H1 (cell line): ENCODE measurements at regions not wholly inside any gene's neighbourhood (a gene's known extent, or its start where the extent isn't known, plus 50 kb on each side); places are given as distances from the start of the nearest gene placed in this dataset.

Experiments
- ASH2L ChIP-seq: fragments of 200-600, 300-600 bp; sonication (generic); IDR thresholded peaks from one replicate; pipeline ENCODE4 v1.7.1; 2017; ENCODE audit warnings: low read length
- BACH1 ChIP-seq: IDR thresholded peaks from 2 replicates; pipeline ENCODE4 v1.6.1; 2012; ENCODE audit warnings: low read length, improper control_type of control experiment
- EGR1 ChIP-seq: IDR thresholded peaks from 2 replicates; pipeline ENCODE4 v1.6.1; 2011; ENCODE audit warnings: low read depth, low read length, borderline replicate concordance
- RNF2 ChIP-seq: fragments of 200-900, 300-1000 bp; sonication (generic); IDR thresholded peaks from 2 replicates; pipeline ENCODE4 v1.7.1; 2016; ENCODE audit warnings: borderline replicate concordance, low read depth, mild to moderate bottlenecking, antibody characterized with exemption, low read length; ENCODE audit not compliant: poor library complexity, severe bottlenecking; ENCODE audit errors: missing control alignments
- YY1 ChIP-seq: IDR thresholded peaks from 2 replicates; pipeline ENCODE4 v1.6.1; 2011; ENCODE audit warnings: low read depth, mild to moderate bottlenecking, low read length

DNA sequence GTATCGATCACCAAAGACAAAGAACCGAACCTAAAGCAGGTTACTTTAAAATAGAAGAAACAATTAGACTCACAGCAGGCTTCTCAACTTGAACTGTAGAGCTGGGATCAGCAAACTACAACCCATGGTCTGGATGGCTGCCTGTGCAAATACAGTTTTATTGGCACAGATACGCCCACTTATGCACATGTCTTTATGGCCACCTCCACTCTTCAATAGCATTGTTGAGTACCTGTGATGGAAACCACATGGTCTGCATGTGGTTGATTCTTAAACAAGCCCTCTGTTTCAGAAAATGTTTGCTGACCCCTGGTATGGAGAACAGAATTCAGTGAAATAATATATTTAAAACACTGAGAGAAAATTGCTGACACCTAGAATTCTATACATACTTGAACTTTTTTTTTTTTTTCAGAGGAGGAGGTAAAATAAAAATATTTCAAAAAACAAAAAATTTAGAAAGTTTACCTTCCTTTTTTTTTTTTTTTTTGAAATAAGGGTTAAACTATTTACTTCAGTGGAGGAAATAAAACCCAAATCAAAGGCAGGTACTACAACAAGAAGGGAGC, 263.8 kb upstream of the ATP10A start (continued):
- TF ChIP-seq ASH2L (no peak), BACH1 (no peak), EGR1 (no peak), YY1 (no peak), RNF2 (no peak)
